ENCODE measurements at regions not wholly inside any gene's neighbourhood (a gene's known extent, or its start where the extent isn't known, plus 50 kb on each side); places are given as distances from the start of the nearest gene placed in this dataset.

GRCh38 chr5:174323878-174324281, 278.4 kb downstream of the NSG2 start:
- in situ Hi-C loops (cut with HindIII; ENCODE audit: low sequenced_read_pairs) = loop anchor here (25.0 kb wide), 1 partner anchor 712 kb away; the partner anchor contains the start of gene BOD1

GRCh38 chr5:174324680-174325079, 279.2 kb downstream of the NSG2 start:
- in situ Hi-C loops (cut with HindIII; ENCODE audit: low sequenced_read_pairs) = loop anchor here (25.0 kb wide), 1 partner anchor 712 kb away; the partner anchor contains the start of gene BOD1

GRCh38 chr5:174325431-174325830, 279.9 kb downstream of the NSG2 start:
- in situ Hi-C loops (cut with HindIII; ENCODE audit: low sequenced_read_pairs) = no loop called here

- in situ Hi-C loops (cut with HindIII; ENCODE audit: low sequenced_read_pairs) = no loop called here
Observed at GRCh38 chr5:174325961-174326360, 280.5 kb downstream of the NSG2 start.

GRCh38 chr5:174326372-174326771, 280.9 kb downstream of the NSG2 start:
- in situ Hi-C loops (cut with HindIII; ENCODE audit: low sequenced_read_pairs) = no loop called here

GRCh38 chr5:174327317-174327864, 281.9 kb downstream of the NSG2 start:
- in situ Hi-C loops (cut with HindIII; ENCODE audit: low sequenced_read_pairs) = no loop called here

- in situ Hi-C loops (cut with HindIII; ENCODE audit: low sequenced_read_pairs) = no loop called here
Observed at GRCh38 chr5:174327896-174328295, 282.4 kb downstream of the NSG2 start.

- in situ Hi-C loops (cut with HindIII; ENCODE audit: low sequenced_read_pairs) = no loop called here
Observed at GRCh38 chr5:174328631-174329299, 283.3 kb downstream of the NSG2 start.

GRCh38 chr5:174329738-174330137, 284.2 kb downstream of the NSG2 start:
- in situ Hi-C loops (cut with HindIII; ENCODE audit: low sequenced_read_pairs) = no loop called here

GRCh38 chr5:174335682-174336364, 290.3 kb downstream of the NSG2 start:
- in situ Hi-C loops (cut with HindIII; ENCODE audit: low sequenced_read_pairs) = no loop called here

- in situ Hi-C loops (cut with HindIII; ENCODE audit: low sequenced_read_pairs) = no loop called here
Observed at GRCh38 chr5:174336479-174336878, 291.0 kb downstream of the NSG2 start.

GRCh38 chr5:174337276-174338184, 292.0 kb downstream of the NSG2 start:
- in situ Hi-C loops (cut with HindIII; ENCODE audit: low sequenced_read_pairs) = no loop called here

- in situ Hi-C loops (cut with HindIII; ENCODE audit: low sequenced_read_pairs) = no loop called here
Observed at GRCh38 chr5:174338185-174339010, 292.9 kb downstream of the NSG2 start.

- in situ Hi-C loops (cut with HindIII; ENCODE audit: low sequenced_read_pairs) = no loop called here
Observed at GRCh38 chr5:174339130-174339529, 293.6 kb downstream of the NSG2 start.

GRCh38 chr5:174340226-174340625, 294.7 kb downstream of the NSG2 start:
- in situ Hi-C loops (cut with HindIII; ENCODE audit: low sequenced_read_pairs) = no loop called here

- in situ Hi-C loops (cut with HindIII; ENCODE audit: low sequenced_read_pairs) = no loop called here
Observed at GRCh38 chr5:174342696-174343095, 297.2 kb downstream of the NSG2 start.

- in situ Hi-C loops (cut with HindIII; ENCODE audit: low sequenced_read_pairs) = no loop called here
Observed at GRCh38 chr5:174343826-174344225, 298.3 kb downstream of the NSG2 start.

- in situ Hi-C loops (cut with HindIII; ENCODE audit: low sequenced_read_pairs) = no loop called here
Observed at GRCh38 chr5:174344335-174344734, 298.8 kb downstream of the NSG2 start.

GRCh38 chr5:174347183-174347582, 301.7 kb downstream of the NSG2 start:
- in situ Hi-C loops (cut with HindIII; ENCODE audit: low sequenced_read_pairs) = no loop called here

GRCh38 chr5:174348311-174348981, 302.9 kb downstream of the NSG2 start:
- in situ Hi-C loops (cut with HindIII; ENCODE audit: low sequenced_read_pairs) = no loop called here
